IMR-90 (cell line): ENCODE measurements at regions not wholly inside any gene's neighbourhood (a gene's known extent, or its start where the extent isn't known, plus 50 kb on each side); places are given as distances from the start of the nearest gene placed in this dataset.

Experiments
- ATAC-seq: fragments of 200-7000 bp; cut with Tn5 transposase; 2 replicates; pipeline ENCODE4 v1.9.1; 2020; ENCODE audit warnings: low read depth, mild to moderate bottlenecking, moderate library complexity
- BruUV-seq: library from RNA; stranded (reverse); fragments of 400-500 nt; replicated peaks from 2 replicates; lab custom pipeline; 2021; lab: Mats Ljungman, UMichigan
- CTCF ChIA-PET: fragments of 300-600 bp; formaldehyde crosslinking; extraction: SDS; loops from one replicate; lab custom pipeline; 2021; ENCODE audit warnings: antibody characterized with exemption; lab: Yijun Ruan, JAX
- POLR2A ChIA-PET: fragments of 300-600 bp; sonication (Branson Sonifier 250); formaldehyde crosslinking; loops from one replicate; lab custom pipeline; 2022; ENCODE audit warnings: antibody characterized with exemption; ENCODE audit not compliant: unreplicated experiment; lab: Charles Lee
- DNase-seq: peaks from one replicate; pipeline ENCODE4 v3.0.0; 2013
- H2AFZ ChIP-seq: replicated peaks from 2 replicates; pipeline ENCODE3; 2013; ENCODE audit warnings: low read length, mild to moderate bottlenecking; ENCODE audit not compliant: poor library complexity
- H2AK5ac ChIP-seq: 2 replicates; pipeline ENCODE4 v1.6.1; 2013; ENCODE audit warnings: low read depth, low read length, inconsistent platforms
- H2AK9ac ChIP-seq: replicated peaks from 2 replicates; pipeline ENCODE3; 2013; ENCODE audit warnings: mild to moderate bottlenecking, low read depth, low read length, moderate library complexity; ENCODE audit not compliant: poor library complexity
- H2BK120ac ChIP-seq: 2 replicates; pipeline ENCODE4 v1.6.1; 2013; ENCODE audit warnings: low read depth, low read length, inconsistent platforms
- H2BK15ac ChIP-seq: 3 replicates; pipeline ENCODE4 v1.6.1; 2013; ENCODE audit warnings: low read depth, low read length, inconsistent platforms
- H2BK20ac ChIP-seq: 2 replicates; pipeline ENCODE4 v1.6.1; 2013; ENCODE audit warnings: low read depth, mild to moderate bottlenecking, inconsistent platforms, low read length, moderate library complexity
- H2BK5ac ChIP-seq: 2 replicates; pipeline ENCODE4 v1.6.1; 2013; ENCODE audit warnings: mild to moderate bottlenecking, low read depth, low read length, inconsistent platforms; ENCODE audit not compliant: poor library complexity, severe bottlenecking
- H3K14ac ChIP-seq: replicated peaks from 2 replicates; pipeline ENCODE4 v1.6.1; 2013; ENCODE audit warnings: low read depth, low read length, inconsistent platforms
- H3K18ac ChIP-seq: 2 replicates; pipeline ENCODE4 v1.6.1; 2013; ENCODE audit warnings: low read depth, low read length, control low read depth
- H3K23ac ChIP-seq: 2 replicates; pipeline ENCODE4 v1.6.1; 2013; ENCODE audit warnings: low read depth, low read length, inconsistent platforms
- H3K27ac ChIP-seq: 2 replicates; pipeline ENCODE4 v1.5.1; 2013; ENCODE audit warnings: mild to moderate bottlenecking, control low read depth, low read length; ENCODE audit not compliant: insufficient read depth
- H3K27me3 ChIP-seq: 2 replicates; pipeline ENCODE4 v1.6.1; 2013; ENCODE audit warnings: low read length; ENCODE audit not compliant: control insufficient read depth, insufficient read depth
- H3K36me3 ChIP-seq: 2 replicates; pipeline ENCODE4 v1.6.1; 2013; ENCODE audit warnings: low read length, mixed read lengths; ENCODE audit not compliant: control insufficient read depth, insufficient read depth
- H3K4ac ChIP-seq: 2 replicates; pipeline ENCODE4 v1.6.1; 2013; ENCODE audit warnings: low read depth, low read length, inconsistent platforms
- H3K4me1 ChIP-seq: 2 replicates; pipeline ENCODE4 v1.6.1; 2013; ENCODE audit warnings: low read length, mixed read lengths; ENCODE audit not compliant: control insufficient read depth, insufficient read depth
- H3K4me2 ChIP-seq: 2 replicates; pipeline ENCODE4 v1.6.1; 2013; ENCODE audit warnings: low read depth, mild to moderate bottlenecking, control low read depth, low read length, moderate library complexity
- H3K4me3 ChIP-seq: 2 replicates; pipeline ENCODE4 v1.5.1; 2013; ENCODE audit warnings: low read depth, mild to moderate bottlenecking, control low read depth, low read length, moderate library complexity; ENCODE audit not compliant: insufficient read depth
- H3K56ac ChIP-seq: 2 replicates; pipeline ENCODE4 v1.6.1; 2013; ENCODE audit warnings: low read length, inconsistent platforms; ENCODE audit not compliant: insufficient read depth; ENCODE audit errors: extremely low read depth
- H3K79me1 ChIP-seq, 2 experiments: 2 replicates each; pipeline ENCODE4 v1.6.1; 2013; ENCODE audit warnings: low read length in 2 of 2, inconsistent platforms in 1 of 2, low read depth in 1 of 2
- H3K9ac ChIP-seq: 2 replicates; pipeline ENCODE4 v1.6.1; 2013; ENCODE audit warnings: low read depth, low read length, control low read depth
- H3K9me1 ChIP-seq: 2 replicates; pipeline ENCODE4 v1.6.1; 2013; ENCODE audit warnings: low read length, inconsistent platforms; ENCODE audit not compliant: insufficient read depth
- H3K9me3 ChIP-seq: 2 replicates; pipeline ENCODE4 v1.6.1; 2013; ENCODE audit warnings: low read length; ENCODE audit not compliant: control insufficient read depth, insufficient read depth
- H4K20me1 ChIP-seq: 2 replicates; pipeline ENCODE4 v1.6.1; 2013; ENCODE audit warnings: low read length, inconsistent platforms; ENCODE audit not compliant: insufficient read depth
- H4K5ac ChIP-seq: 2 replicates; pipeline ENCODE4 v1.6.1; 2013; ENCODE audit warnings: mild to moderate bottlenecking, low read depth, low read length, control low read depth
- H4K8ac ChIP-seq, 2 experiments: 2 replicates each; pipeline ENCODE4 v1.6.1; 2013; ENCODE audit warnings: low read depth in 2 of 2, low read length in 2 of 2, control low read depth in 1 of 2, inconsistent platforms in 1 of 2
- H4K91ac ChIP-seq: 2 replicates; pipeline ENCODE4 v1.6.1; 2013; ENCODE audit warnings: low read depth, low read length, inconsistent platforms; ENCODE audit not compliant: insufficient read depth
- BHLHE40 ChIP-seq: fragments of 150-350 bp; IDR thresholded peaks from 2 replicates; pipeline ENCODE4 v1.6.1; 2016; ENCODE audit warnings: mild to moderate bottlenecking, low read depth, low read length
- CEBPB ChIP-seq: IDR thresholded peaks from 2 replicates; pipeline ENCODE4 v1.6.1; 2012; ENCODE audit warnings: low read depth, low read length, improper control_type of control experiment
- CHD1 ChIP-seq: IDR thresholded peaks from 2 replicates; pipeline ENCODE4 v1.6.1; 2012; ENCODE audit warnings: low read depth, low read length, improper control_type of control experiment
- FOS ChIP-seq: fragments of 150-350 bp; IDR thresholded peaks from 2 replicates; pipeline ENCODE4 v1.6.1; 2016; ENCODE audit warnings: low read depth, low read length
- MAZ ChIP-seq: IDR thresholded peaks from 2 replicates; pipeline ENCODE4 v1.6.1; 2012; ENCODE audit warnings: low read depth, mild to moderate bottlenecking, low read length, improper control_type of control experiment, moderate library complexity, borderline replicate concordance
- MXI1 ChIP-seq: IDR thresholded peaks from 2 replicates; pipeline ENCODE4 v1.6.1; 2012; ENCODE audit warnings: low read depth, mild to moderate bottlenecking, low read length, moderate library complexity, borderline replicate concordance
- RAD21 ChIP-seq: IDR thresholded peaks from 2 replicates; pipeline ENCODE4 v1.6.1; 2012; ENCODE audit warnings: low read length, improper control_type of control experiment
- RCOR1 ChIP-seq: IDR thresholded peaks from 2 replicates; pipeline ENCODE4 v1.6.1; 2012; ENCODE audit warnings: mild to moderate bottlenecking, low read length, improper control_type of control experiment; ENCODE audit not compliant: insufficient replicate concordance
- RFX5 ChIP-seq: IDR thresholded peaks from 2 replicates; pipeline ENCODE4 v1.8.0; 2012; ENCODE audit warnings: low read depth, mild to moderate bottlenecking, low read length, moderate library complexity
- WGBS, 2 experiments: methylation state at CpG; one replicate each; pipeline versions ENCODE4 v1.1.5 to v1.1.7; 2013; ENCODE audit warnings: missing lambda C conversion rate in 2 of 2; ENCODE audit not compliant: insufficient read length in 1 of 2; ENCODE audit errors: extremely low coverage in 2 of 2; 5-methylcytosine and 5-hydroxymethylcytosine counted together
- dilution Hi-C: fragments of 300-500 bp; cut with HindIII; formaldehyde crosslinking; loops from one replicate; pipeline ENCODE4 v1.14.3; 2018; ENCODE audit warnings: low sequenced_read_pairs; ENCODE audit not compliant: unreplicated experiment
- in situ Hi-C: fragments of 300-500 bp; cut with MboI; formaldehyde crosslinking; loops from 3 replicates; pipeline ENCODE4 v1.14.3; 2019; ENCODE audit warnings: low sequenced_read_pairs, inconsistent platforms, mixed read lengths
- intact Hi-C: fragments of 100-400 bp; cut with micrococcal nuclease; formaldehyde crosslinking; loops from 2 replicates; pipeline ENCODE4 v1.10.0; 2022
- TF ChIP-seq, protein P1 (sequence below): fragments of 150-350 bp; IDR thresholded peaks from 2 replicates; pipeline ENCODE4 v1.6.1; 2016; ENCODE audit warnings: low read depth, mild to moderate bottlenecking, low read length, moderate library complexity, borderline replicate concordance

DNA sequence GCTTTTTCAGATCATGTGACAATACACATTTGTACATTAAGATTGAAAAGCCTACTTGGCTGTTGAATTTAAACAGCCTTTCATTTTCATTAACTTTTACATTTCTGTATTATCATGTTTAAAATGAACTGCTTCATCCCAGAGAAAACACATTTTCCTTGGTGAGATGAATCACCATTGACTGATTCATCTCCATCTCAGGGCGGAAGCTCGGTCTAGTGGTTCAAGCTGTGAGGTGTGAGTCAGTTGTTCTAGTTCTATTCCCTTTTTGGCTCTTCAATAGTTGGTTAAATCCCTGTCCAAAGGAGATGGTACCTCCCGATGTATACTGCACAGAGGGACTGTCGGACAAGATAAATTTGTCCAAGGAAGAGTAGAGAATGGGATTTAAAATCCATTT lies 189.7 kb downstream of the ADCYAP1 start:
- Histone ChIP-seq H3K4me2 (no peak overlapping the region), H2BK120ac (no peak overlapping the region), H3K23ac (no peak overlapping the region), H2BK15ac (no peak overlapping the region), H4K91ac (no peak overlapping the region), H3K14ac (no peak overlapping the region), H2AK9ac (no peak overlapping the region), H3K9me3 (peaks cover 8% of the 10 kb centered on the region; the same call in 1 of the 2 replicates), H4K5ac (no peak overlapping the region), H4K8ac (no peak overlapping the region), H3K18ac (no peak overlapping the region), H3K56ac (no peak overlapping the region), H3K79me1 (no peaks in the 10 kb centered on the region), H2BK20ac (no peak overlapping the region), H3K4ac (no peak overlapping the region), H3K4me3 (no peak overlapping the region), H2AK5ac (no peak overlapping the region), H2BK5ac (no peak overlapping the region), H3K4me1 (no peaks in the 10 kb centered on the region), H3K9me1 (no peaks in the 10 kb centered on the region), H3K36me3 (no peaks in the 10 kb centered on the region), H2AFZ (no peak overlapping the region), H3K27ac (no peak overlapping the region), H3K27me3 (no peaks in the 10 kb centered on the region), H3K9ac (no peak overlapping the region), H4K20me1 (no peaks in the 10 kb centered on the region)
- TF ChIP-seq MXI1 (no peak), FOS (no peak), RFX5 (no peak), RAD21 (no peak), BHLHE40 (no peak), CEBPB (no peak), CHD1 (no peak), MAZ (no peak), RCOR1 (no peak)
- TF ChIP-seq, protein P1, sequence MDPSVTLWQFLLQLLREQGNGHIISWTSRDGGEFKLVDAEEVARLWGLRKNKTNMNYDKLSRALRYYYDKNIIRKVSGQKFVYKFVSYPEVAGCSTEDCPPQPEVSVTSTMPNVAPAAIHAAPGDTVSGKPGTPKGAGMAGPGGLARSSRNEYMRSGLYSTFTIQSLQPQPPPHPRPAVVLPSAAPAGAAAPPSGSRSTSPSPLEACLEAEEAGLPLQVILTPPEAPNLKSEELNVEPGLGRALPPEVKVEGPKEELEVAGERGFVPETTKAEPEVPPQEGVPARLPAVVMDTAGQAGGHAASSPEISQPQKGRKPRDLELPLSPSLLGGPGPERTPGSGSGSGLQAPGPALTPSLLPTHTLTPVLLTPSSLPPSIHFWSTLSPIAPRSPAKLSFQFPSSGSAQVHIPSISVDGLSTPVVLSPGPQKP, result no peak
- in situ Hi-C loops, result no loop called here
- intact Hi-C loops, result no loop called here
- CTCF ChIA-PET, result no interaction called here
- WGBS, 2 experiments, result 29% methylated on average over 1 of the region's 4 CpGs; no CpG with 5 or more reads in 1 of the 2 experiments
- ATAC-seq, result no peak
- DNase-seq, result no peak
- BruUV-seq, result no TSS peak
- dilution Hi-C loops, result no loop called here
- POLR2A ChIA-PET, result no interaction called here
